Type B pancreatic cell (in vitro differentiated cells): ENCODE measurements at regions not wholly inside any gene's neighbourhood (a gene's known extent, or its start where the extent isn't known, plus 50 kb on each side); places are given as distances from the start of the nearest gene placed in this dataset.

ENCODE experiments used
- DNase-seq: peaks from one replicate; pipeline ENCODE4 v3.0.0; 2021; ENCODE audit warnings: mixed read lengths; ENCODE audit not compliant: unreplicated experiment; ENCODE audit errors: extremely low spot score
- H3K27ac Mint-ChIP-seq: 2 replicates; pipeline ENCODE4 v1.8.0; 2021; ENCODE audit warnings: mild to moderate bottlenecking, mixed read lengths
- H3K27me3 Mint-ChIP-seq: 2 replicates; pipeline ENCODE4 v1.8.0; 2021; ENCODE audit warnings: mixed read lengths
- H3K36me3 Mint-ChIP-seq: 2 replicates; pipeline ENCODE4 v1.8.0; 2021; ENCODE audit warnings: mixed read lengths
- H3K4me1 Mint-ChIP-seq: one replicate; pipeline ENCODE4 v1.8.0; 2021; ENCODE audit warnings: mixed read lengths; ENCODE audit not compliant: unreplicated experiment
- H3K4me3 Mint-ChIP-seq: 2 replicates; pipeline ENCODE4 v1.8.0; 2021; ENCODE audit warnings: mild to moderate bottlenecking, mixed read lengths
- H3K9me3 Mint-ChIP-seq: 2 replicates; pipeline ENCODE4 v1.8.0; 2021; ENCODE audit warnings: mixed read lengths
- CTCF ChIP-seq: fragments of 200-600 bp; sonication (generic); conservative IDR thresholded peaks from 2 replicates; pipeline ENCODE4 v1.5.0; 2021; ENCODE audit warnings: antibody characterized with exemption, mild to moderate bottlenecking

DNA sequence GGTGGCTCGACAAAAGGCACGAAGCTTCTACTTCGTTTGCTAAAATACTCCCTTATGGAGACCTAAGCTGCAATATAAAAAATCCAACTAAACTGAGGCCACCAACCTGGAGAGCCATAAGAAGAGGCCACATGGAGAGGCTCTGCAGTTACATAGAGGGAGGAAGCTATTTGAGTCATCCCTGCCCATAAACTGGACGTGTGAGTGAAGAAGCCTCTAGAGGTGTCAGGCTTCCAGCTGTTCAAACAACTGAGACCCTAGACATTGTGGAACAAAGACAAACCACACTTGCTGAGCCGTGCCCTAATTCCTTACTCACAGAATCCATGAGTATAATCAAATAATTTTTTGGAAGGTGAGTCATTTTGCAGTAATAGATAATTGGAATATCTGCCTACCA lies 50.2 kb upstream of the GMNC start:
- no peak for TF ChIP-seq CTCF

More for the DNA sequence above, 50.2 kb upstream of the GMNC start:
- no peak for DNase-seq
- Mint-ChIP-seq H3K4me1 (no peaks in the 10 kb centered on the region), H3K27me3 (peaks cover 10% of the 10 kb centered on the region), H3K9me3 (no peaks in the 10 kb centered on the region), H3K36me3 (no peaks in the 10 kb centered on the region), H3K27ac (no peak overlapping the region), H3K4me3 (no peak overlapping the region)
